HG02884 (cell line): ENCODE measurements at regions not wholly inside any gene's neighbourhood (a gene's known extent, or its start where the extent isn't known, plus 50 kb on each side); places are given as distances from the start of the nearest gene placed in this dataset.

Experiments used
- ATAC-seq: cut with Tn5 transposase; IDR thresholded peaks from one replicate; pipeline ENCODE4 v1.9.1; 2021; ENCODE audit warnings: mild to moderate bottlenecking, moderate library complexity; ENCODE audit not compliant: unreplicated experiment

DNA sequence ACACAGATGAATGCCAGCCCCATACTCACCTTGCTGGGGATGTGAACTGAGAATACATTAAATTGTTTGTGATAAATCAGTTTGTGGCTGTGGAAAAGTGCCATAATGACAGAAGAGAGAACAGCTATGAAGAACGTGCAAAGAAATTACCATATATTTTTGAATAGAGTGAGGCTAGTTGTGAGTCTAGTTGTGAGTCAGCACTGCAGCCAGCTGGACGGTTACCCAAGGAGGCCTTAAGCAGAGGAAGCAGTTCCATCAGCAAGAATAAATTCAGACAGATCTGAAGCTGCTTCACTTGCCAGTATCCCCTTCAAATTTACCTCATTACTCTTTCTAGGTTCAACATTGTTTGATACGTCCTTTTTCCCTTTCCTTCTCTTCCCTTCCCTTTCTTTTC is 446.0 kb downstream of the MTRR start:
- no peak for ATAC-seq

DNA sequence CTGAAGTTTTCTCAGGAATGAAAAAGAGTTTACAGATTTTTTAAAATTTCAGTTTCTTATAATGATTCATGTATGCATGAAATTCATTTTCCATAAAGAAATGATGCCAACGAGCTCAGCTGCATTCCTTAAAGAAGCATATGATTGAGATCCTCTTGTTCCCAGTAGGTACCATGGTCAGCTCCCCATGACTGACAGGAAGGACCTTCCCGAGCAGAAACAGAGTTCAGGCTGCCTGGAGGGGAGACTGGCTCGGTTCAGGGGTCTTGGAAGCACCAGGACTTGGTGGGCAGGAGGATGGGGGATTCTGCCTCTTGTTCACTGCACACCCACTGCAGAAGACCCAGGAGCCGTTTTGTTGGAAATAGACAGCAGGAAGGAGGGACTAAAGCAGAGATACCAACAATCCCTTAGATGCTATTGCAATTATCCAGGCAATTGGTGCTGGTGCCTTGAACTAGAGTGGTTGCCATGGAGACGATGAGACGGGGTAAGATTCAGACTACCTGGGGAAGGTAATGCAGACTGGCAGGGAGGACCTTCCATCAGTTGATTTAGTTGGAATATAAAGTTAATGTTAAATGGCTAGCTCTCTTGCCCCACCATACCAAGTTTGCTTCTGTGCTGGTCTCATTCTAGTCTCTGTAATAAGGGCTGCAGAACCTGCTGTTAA is 447.8 kb downstream of the MTRR start:
- no peak for ATAC-seq

DNA sequence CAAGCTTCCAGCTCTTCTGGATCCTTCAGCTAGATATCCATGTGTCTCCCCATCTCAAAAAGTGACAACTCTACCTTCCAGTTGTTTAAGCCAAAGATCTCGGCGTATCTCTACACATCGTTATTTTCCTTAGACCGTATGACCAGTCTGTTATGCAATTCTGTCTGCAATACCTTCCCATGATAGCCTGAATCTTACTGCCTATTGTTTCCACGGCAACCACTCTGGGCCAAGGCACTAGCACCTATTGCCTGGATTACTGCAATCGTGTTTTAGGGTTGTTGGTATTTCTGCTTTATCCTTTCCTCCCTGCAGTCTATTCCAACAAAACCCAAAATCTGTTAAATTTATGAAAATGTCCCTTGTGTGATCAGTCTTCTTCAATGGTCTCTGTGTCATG is 448.4 kb downstream of the MTRR start:
- ATAC-seq, result no peak

DNA sequence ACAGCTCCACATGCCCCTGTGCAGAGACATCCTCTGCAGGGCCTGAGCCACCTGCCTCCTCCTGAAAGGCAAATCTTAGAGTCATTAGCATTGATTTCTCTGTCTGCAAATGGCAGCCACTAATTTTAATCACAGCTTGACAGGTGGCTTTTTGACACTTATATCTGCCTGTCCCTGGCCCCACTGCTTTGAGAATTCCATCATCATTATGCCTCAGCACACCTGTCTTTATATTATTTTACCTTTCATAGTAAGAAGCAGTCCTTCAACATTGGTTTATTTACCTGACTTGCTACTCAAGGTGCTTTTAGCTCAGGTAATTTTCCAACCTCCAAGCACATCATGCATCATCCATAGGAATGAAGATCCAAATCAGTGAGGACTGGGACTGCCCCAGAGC is 451.3 kb downstream of the MTRR start:
- no peak for ATAC-seq

DNA sequence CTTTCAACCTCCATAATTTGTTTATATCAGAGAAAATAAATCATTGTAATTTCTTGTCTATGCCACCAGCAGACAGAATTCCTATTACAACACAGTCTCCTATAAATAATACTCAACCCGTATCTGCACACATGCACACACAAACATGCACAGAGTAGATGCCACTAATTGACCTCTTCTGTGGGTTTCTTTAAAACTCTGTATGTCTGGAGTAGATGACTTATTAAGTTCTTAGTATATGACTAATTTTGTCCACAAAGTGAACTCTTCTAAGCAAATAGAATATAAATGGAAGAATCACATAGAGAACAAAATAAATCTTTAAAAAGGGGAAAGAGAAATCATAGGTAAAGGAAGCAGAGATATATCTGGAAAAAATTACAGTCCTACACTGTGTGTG is 452.3 kb downstream of the MTRR start:
- ATAC-seq, result no peak

DNA sequence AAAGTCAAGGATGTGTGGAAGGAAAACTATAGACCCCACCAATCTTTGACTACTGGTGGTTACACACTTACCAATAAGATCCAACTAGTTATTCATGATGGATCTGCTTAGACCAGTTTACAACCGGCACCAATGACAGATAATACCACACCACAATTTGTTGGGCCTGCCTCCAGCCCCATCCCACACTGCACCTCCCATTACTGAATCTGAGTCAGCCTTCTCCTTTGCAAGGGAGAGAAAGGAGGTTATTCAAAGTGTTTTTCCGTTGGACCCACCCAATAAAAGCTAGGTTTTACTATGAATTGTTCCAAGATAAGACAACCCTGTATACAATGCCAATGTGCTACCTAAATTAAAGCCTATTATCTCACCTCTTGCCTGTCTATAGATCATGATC is 453.5 kb downstream of the MTRR start:
- no peak for ATAC-seq

DNA sequence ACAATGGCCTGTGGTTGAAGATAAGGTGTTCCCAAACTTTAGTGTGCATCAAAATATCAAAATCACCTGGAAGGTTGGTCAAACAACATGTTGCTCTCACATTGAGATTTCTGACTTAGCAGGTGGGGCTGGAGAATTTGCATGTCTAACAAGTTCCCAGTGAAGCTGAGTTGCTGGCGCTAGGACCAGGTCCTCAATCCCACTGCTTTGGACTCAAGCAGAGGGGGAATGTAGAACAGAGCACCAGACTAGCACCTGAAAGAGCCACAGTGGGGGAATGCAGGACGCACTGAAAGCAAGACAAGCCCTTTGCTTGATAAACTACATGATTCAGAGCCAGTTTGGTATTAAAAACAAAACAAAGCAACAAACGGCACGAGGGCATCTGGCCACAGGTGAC is 458.1 kb downstream of the MTRR start:
- ATAC-seq, result no peak

DNA sequence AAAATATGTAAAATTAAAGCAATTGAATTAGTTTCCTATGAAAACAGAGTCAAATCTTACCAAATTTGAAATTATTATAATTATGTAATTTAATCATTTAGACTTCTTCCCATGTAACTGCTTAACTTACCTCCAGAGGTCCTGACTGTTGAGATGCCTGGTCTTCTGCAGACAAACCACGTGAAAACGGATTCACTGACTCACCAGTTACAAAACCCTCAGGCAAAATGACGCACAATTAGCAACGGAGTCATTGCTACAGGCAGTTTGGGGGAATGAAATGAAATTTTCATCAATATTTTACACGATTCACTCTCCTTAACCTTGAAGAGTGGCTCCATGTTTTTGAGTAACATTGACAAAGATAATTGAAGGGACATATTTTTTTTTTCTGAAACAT is 460.8 kb downstream of the MTRR start:
- ATAC-seq, result no peak

DNA sequence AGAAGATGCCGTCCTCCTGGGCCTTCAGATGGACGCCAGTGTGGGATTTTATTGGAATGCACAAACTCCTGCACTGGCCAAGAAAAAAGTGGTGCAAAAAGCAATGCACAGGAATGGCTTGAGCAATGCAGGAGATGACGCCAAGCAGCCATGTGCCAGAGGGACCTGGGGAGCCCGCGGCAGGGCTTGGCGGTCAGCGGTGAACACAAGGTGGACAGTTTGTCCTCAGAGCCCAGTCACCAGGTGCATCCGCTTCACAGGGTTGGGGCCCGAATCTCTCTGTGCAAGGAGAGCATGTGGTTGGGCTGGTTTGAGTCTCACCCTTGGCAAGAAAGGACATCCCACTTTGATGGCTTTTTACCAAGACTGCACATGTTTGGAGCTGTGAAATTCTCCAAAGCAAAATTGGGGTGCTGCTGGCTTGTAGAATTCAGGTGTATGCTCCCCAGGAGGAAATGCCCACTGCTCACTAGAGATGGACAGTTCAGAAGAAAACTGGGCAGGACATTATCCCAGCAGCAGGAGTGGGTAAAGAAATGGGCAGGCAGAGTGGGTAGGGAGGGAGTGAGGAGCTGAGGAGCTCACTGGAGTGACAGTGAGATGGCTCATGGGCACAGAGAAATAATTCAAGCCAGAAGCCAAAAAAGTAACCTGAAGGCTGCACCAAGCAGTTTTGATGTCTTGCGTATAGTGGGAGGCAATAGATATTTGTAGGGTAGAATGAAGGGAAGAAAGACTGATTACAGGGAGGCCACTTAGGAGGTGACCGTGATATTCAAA is 463.9 kb downstream of the MTRR start:
- ATAC-seq, result no peak

DNA sequence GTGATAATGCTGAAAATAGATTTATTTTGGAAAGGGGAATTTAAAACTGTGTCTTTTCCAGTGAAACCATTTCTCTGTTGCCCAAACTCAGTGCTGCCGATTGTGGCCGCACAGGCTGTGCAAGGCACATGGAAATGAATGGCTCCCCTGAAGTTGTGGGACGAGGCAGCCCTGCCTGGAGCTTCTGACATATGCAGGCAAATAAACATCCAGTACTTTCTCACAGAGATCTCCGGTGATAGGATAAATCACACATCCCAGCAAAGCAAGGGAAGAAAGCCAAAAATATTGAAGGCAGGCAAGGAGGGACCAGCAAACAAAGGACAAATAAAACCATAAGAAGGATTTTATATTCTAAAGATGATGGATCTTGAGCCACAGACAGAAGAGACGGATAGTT is 464.5 kb downstream of the MTRR start:
- no peak for ATAC-seq

DNA sequence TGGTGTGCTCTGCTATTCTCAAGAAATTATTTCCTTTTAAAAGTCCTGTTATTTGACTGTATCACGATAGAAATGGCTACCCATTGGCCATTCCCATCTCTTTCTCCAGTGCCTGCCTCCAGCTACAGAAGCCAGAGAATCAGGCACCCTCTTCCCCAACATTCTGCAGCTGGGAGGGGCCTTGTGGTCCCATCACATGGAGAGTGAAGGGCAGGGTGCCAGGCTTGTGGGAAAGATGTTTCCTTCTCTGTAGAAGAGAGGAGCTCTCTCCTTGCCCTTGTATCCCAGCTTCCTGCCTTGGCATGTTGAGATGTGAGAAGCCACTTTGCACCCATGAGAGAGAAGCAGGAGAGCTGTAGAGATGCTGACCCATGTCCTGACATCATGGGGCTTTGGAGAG is 465.0 kb downstream of the MTRR start:
- ATAC-seq, result no peak

DNA sequence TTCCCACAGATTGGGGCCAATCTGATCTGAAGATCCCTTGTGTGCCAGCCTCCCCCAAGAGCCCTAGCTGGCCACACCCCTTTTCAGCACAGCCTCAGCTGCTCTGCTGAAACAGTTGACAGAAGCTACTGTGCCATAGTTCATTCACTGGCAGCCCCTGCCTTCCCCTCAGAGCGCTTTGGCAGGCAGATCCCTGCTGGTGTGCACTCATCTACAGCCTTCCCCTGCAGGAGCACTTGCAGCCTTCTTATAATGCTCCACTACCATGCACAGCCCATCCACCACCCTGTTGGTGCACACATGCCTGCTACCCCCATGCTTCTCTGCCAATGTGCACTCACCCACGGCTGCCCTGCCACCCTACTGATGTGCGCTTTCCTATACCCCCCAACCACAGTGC is 471.3 kb downstream of the MTRR start:
- ATAC-seq, result no peak

DNA sequence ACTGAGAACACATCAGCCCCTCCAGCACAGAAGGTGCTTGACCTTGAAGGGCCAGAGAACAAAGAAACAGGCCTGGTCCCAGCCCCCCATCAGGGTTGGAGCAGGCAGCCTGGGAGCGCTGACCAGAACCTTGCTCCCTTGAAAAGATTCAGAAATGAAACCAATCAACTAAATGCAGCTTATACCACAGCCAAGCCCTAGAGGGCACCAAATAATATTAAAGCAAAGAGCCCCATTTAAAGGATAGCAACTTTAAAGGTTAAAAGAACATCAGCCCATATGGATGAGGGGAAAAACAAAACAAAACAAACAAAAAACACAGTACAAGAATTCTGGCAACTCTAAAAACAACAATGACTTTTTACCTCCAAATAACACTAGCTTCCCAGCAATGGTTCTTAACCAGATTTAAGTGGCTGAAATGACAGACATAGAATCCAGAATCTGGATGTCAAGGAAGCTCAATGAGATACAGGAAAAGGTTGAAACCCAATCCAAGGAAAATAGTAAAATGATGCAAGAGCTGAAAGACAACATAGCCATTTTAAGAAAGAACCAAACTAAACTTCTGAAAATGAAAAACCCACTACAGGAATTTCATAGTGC is 471.9 kb downstream of the MTRR start:
- no peak for ATAC-seq

DNA sequence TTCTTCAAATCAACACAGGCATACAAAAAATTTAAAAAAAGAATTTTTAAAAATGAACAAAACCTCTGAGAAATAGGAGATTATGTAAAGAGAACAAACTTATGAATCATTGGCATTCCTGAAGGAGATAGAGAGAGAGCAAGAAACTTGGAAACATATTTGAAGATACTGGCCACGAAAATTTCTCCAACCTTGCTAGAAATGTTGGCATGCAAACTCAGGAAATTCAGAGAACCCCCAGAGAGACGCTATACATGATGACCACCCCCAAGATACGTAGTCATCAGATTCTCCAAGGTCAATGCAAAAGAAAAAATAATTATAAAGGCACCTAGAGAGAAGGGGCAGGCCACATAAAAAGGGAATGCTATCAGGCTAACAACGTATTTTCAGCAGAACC is 472.5 kb downstream of the MTRR start:
- no peak for ATAC-seq

DNA sequence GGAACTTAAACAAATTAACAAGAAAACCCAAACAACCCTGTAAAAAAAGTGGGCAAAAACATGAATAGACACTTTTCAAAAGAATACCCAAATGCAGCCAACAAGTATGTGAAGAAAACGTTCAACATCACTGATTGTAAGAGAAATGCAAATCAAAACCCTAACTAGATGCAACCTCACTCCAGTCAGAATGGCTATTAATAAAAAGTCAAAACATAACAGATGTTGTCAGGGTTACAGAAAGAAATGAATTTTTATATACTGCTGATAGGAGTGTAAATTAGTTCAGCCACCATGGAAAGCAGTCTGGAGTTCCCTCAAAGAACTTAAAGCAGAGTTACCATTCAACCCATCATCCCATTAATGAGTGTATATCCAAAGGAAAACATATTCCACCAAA is 479.0 kb downstream of the MTRR start:
- no peak for ATAC-seq

DNA sequence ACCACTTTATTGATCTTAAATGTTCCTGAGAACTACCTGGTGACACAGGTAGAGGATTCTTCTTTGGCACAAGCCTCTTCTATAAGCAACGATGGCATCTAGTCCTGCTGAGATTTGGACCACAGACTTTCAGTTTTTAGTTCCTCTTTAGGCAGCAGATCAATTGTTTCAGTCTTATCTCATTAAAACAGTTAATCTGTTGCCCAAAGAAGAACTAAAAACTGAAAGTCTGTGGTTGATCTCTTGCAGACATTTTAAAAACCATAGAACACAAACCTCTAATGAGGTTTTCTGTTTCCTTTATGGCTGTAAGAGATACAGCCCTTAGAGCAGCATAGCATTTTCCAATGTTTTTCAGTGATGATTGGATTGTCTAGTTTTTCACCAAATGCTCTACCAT is 480.9 kb downstream of the MTRR start:
- ATAC-seq, result peak; percentile 97

DNA sequence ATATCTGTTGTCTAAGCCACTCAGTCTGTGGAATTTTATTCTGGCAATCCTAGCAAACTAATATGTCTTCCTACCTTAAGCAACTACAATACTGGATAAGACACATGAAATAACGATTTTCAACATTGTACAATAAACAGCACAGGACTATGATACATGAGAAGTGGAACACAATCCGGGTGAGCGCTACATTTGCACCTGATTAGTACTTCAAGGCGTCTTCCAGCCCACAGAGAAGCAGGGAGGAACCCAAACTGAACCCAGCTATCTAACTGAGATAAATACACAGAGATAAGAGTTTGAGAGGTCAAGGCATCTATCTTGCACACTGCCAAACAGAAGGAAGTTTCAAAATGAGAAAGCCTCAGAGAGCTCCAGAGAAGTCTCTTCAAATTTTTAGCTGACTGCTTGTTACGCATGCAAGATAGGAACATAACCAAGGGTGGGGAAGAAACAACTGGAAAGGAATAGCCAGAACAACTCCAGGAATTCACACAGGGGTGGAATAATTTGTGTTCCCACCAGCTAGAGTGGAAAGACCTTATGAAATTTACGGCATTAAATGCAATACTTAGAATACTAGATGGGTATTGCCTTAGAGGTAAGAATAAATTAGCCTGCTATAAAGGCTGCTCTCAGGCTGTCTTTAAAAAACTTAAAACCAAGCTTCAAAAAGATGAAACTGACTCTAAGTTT is 481.8 kb downstream of the MTRR start:
- no peak for ATAC-seq

DNA sequence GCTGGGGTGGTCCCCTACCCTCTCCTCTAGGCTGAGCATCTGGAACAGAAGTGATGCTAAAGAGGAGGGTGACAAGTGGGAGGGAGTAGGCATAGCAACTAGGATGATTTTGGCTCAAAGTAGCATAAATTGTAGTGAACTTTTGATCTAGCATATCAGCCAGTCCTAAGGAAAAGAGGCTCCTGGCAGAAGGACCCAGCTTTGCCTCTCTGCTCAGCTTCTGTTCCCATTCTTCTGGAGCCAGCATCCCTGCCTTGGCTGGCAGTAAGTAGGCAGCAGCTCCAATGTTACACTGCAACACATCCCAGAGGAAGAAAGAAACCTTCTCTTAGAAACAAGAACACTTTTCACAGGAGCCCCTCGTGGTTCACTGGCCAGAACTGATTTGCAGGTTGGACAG is 487.0 kb downstream of the MTRR start:
- no peak for ATAC-seq

DNA sequence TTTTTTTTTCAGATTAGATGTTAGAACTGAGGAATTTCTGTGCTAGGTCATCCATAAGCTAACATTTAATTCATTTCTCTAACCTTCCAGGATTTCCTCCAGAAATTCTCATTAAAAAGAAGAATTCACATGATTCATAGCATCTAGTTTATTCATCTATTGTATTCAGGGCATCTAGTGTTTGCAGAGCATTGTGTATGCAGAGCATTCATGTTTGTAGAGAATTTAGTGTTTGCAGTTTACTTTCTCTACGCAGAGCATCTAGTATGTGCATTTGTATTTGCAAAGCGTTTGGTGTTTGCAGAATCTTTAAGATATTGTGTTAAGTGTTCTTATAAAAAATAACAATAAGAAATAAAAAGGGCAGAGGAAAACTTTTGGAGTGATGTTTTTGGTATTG is 491.1 kb downstream of the MTRR start:
- no peak for ATAC-seq

DNA sequence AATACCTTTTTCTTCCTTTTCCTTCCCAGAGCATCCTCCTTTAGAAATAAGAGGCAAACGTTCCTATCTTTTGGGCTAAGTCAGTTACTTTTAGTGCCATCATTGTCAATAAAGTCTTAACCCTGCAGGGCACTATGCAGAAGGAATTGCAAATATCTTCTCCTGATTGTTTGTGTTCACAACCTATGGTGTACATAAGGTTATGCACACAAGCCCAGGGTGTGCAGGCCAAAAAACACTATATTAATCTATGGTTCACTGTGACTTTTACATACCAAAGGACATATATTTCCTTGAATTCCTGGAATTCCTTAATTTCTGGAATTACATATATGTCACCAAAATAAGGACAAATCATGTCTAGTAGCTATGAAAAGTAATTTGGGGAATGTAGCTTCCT is 493.5 kb downstream of the MTRR start:
- no peak for ATAC-seq

DNA sequence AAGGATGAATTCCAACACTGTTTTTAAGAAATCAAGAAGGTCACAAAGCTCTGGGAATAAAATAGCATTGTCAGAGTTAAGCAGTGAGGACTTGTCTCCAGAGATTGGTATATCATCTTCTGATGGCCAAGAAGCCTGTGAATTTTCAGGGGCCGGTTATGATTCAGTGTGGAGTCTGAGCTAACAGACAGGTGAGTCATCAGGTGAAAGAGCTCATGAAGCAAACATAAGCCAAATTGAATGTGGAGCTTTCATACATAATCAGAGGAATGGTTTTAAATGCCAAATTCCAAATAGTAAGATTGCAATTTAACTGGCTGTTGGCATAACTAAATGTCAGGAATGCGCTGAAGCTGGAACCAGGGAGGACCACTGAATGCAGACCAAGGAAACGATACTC is 494.2 kb downstream of the MTRR start:
- ATAC-seq, result no peak

DNA sequence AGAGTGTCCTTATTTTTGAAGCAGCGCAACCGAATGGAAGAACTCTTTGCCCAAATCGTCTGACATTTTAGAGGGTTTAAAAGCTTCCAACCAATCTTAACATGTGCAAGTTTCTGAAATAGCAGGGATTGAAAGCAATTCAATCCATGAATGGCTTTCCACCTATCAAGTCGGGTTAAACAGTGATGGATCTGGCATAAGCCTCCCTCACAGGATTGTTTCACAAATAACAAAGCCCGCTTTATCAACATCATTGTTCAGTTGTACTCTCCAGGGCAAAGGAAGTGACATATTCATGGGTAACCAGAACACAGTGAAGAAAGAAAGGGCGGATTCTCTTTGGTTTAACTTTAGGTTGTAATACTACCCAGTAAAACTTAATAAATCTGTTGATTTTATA is 497.3 kb downstream of the MTRR start:
- ATAC-seq, result no peak
